HG02870 (cell line): ENCODE measurements at regions not wholly inside any gene's neighbourhood (a gene's known extent, or its start where the extent isn't known, plus 50 kb on each side); places are given as distances from the start of the nearest gene placed in this dataset.

Source experiments
- ATAC-seq: cut with Tn5 transposase; IDR thresholded peaks from one replicate; pipeline ENCODE4 v1.9.1; 2021; ENCODE audit warnings: mild to moderate bottlenecking, moderate library complexity; ENCODE audit not compliant: unreplicated experiment

GRCh38 chr4:137641544-137641943 lies 109.2 kb upstream of the PCDH18 start:
- ATAC-seq = no peak

- no peak for ATAC-seq
Observed at GRCh38 chr4:137640838-137641158, 108.5 kb upstream of the PCDH18 start.

GRCh38 chr4:137640156-137640837 lies 108.0 kb upstream of the PCDH18 start:
- no peak for ATAC-seq

- no peak for ATAC-seq
Observed at GRCh38 chr4:137638934-137639333, 106.6 kb upstream of the PCDH18 start.

DNA sequence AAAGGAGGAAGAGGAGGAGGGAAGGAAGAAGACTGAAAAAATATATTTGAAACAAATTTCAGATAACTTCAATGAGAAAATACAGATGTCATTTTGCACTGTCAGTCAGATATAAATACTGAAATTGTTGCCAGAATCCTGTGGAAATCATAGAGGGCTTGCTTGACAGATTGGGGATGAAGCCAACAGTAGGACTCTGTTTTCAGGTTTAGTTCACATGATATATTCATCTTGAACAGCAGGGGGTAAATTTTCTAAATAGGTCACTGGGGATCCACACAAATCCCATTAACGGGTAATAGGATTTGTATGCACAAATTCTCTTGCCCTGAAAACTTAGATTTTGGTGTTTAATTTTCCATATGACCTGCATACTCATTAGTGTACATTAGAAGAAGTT lies 103.3 kb upstream of the PCDH18 start:
- no peak for ATAC-seq

DNA sequence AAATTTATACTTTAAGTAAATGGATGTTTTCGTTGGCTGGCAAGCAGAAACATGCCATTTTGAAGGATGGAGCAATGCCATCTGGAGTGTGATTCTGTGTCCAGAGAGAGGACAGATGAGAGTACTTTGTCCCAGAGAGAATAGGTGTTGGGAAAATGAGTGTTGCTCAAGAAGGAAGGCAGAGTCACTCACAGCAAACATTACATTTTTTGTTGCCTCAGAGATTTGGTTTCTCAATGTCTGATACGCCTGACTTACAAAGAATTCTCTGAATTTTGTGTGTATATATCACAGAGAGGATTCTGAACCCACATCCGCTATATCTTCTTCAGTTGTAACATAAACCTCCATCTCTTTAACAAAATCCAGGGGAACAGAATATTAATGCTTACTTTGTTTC lies 102.8 kb upstream of the PCDH18 start:
- ATAC-seq = no peak

DNA sequence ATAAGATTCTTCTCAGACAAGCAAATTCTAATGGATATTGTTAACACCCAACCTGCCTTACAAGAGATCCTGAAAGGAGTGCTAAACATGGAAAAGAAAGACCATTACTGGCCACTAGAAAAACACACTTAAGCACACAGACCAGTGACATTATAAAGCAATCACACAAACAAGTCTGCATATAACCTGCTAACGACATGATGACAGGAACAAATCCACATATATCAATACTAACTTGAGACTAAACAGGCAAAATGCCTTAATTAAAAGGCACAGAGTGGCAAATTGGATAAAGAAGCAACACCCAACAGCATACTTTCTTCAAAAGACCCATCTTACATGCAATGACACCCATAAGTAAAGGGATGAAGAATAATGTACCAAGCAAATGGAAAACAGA lies 100.5 kb upstream of the PCDH18 start:
- ATAC-seq = no peak

DNA sequence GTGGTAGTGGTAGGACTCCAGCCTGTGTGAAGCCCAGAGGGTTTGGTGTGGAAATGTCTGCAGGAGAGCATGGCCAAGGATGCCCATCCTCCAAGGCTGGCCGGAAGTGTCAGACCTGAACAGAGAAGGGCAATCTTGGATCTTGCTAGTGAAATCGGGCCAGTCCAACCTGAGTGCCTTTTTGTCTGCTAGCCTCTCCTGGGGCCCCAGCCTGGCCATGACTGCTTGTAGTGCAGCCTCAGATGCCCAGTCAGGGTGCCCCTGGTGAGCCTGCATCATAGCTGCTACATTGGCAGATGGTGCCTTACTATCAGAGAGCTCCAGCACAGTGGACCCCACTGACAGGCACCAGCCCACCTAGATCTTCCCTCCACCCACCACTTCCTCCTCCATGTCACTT lies 99.3 kb upstream of the PCDH18 start:
- ATAC-seq = no peak

GRCh38 chr4:137630252-137630651 lies 98.0 kb upstream of the PCDH18 start:
- ATAC-seq = no peak

DNA sequence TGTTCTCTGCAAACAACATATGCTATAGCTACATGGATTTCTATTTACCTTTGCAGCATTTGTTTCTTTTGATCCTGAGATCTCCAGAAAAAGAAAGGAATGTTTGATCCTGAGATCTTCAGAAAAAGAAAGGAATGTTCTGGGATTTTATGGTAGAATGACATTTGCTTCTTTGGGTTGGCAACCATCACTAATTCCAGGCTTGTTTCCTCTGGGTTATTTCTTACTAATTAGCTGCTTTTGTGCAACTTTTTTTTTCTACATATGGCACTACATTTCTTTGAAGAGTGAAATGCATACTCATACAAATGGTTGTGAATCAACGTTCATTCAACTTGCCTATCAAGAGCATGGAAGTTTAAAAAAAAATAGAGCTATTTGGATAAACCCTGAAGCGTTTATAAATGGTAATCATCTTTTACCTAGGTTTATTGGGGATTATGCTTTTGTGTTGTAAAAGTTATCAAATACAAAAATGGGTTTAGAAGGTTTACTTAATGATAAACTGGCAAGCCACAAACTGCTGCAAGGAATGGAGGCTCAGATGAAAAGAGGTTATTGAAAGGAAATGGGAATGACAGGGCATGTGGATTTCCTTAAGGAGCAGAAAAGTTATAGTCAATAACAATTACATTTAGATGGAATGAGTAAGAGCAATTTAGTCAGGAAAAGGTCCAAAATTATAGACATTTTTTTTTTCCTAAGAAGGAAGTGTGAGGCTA lies 95.6 kb upstream of the PCDH18 start:
- ATAC-seq = no peak

DNA sequence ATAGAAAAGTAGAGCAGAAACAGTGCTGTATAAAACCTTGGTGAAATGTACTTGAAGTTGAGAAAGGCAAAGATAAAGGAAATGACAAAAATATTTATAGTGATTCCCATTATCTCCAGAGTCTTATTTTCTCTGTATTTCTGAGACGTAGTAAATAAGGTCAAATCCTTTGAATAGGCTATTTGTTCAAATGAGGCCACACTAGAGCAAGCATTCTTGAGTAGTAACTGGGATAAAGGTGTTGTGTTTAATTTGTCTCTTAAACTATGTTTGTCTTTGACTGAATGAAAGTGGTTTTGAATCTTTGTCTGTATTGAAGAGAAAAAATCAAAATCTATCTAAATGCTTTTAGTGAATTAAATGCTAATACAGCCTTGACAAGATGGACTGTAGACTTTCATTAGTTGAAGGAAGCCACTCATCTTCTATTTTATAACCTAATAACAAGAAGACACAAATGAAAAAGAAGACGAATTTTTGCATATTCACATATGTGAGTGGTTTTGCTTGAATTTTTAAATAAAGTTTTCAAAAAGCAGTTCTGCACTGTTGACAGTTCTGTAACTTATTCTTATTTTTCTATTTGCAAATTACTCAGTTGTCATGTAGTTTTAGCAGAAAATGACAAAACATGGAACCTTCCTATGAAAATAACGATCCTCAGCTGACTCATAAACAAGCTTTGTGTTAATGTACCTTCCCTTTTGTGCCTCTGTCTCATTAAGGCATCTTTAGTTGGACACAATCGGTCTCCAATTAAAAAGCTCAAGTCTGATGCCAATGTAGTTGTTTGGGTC lies 94.8 kb upstream of the PCDH18 start:
- no peak for ATAC-seq

- ATAC-seq = no peak
Observed at GRCh38 chr4:137623013-137623412, 90.7 kb upstream of the PCDH18 start.

DNA sequence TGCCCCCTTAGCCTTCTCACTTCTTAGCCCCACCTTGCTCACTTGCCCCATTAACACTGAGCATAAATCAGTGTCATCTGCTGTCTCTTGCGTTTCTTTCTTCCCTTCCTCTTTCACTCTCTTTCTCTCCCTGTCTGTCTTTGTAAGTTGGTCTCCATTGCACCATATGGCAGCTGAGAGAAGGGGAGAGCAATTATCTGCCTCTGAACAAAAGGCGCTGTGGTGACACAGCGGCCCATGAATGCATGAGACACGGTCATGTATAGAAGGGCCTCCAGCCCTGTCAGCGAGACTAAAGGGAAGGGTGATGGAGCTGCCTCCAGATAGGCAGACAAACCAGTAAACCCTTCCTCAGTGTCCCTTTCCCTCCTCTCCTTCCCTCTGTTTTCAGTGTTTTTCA lies 88.8 kb upstream of the PCDH18 start:
- no peak for ATAC-seq

DNA sequence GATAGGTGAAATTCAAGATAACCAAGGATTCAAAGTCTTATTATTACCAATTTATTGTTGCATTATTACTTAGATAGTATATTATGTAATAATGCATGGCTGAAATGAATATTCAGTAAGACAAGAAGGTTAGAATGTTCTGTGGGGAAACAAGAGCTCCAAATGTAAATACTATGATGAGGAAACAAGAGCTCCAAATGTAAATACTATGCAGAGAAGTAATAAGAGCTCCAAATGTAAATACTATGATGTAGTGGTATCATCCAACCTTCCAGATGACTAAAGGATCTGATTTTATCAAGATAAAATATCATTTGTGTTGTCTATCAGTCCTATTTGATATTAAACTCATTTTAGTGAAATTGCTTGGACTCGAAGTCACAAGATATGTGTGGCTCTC lies 82.2 kb upstream of the PCDH18 start:
- ATAC-seq = no peak

GRCh38 chr4:137611998-137612700 lies 79.9 kb upstream of the PCDH18 start:
- no peak for ATAC-seq

DNA sequence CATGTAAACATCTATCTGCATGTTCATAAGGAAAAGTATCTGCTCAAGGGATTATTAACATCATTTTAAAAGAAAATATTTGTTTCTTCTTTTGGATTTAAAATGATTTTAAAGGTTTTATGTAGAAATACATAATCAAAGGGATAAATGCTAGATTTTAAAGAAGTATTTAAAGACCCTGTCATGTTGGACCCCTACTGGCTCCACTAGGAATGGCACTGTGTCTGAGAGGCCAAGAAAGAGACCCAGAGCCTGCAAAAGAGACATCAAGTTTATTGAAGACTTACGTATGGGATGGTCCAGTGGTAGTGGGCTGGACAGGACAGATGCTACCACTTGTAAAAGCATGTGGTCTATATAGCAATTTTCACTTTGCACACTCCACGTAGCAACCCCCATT lies 78.7 kb upstream of the PCDH18 start:
- no peak for ATAC-seq

GRCh38 chr4:137609718-137610430 lies 77.6 kb upstream of the PCDH18 start:
- ATAC-seq = no peak

DNA sequence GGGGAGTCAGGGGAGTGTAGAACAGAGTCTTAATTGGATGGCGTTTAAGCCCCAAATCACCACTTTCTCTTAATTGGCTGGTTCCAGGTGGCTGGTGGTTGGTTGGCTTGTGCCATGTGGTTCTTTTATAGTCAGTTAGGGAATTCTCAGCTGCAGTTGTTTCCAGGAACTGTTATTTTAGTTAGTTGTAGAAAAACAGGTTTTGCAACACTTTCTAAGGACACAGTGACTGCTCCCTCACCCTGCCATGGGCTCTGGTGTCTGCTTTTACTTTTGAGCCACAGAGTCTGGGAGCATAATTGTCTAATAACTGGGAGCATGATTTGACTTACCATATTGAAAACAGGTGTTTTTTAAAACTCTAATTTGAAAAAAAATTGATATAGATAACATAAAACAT lies 75.8 kb upstream of the PCDH18 start:
- no peak for ATAC-seq

GRCh38 chr4:137602436-137602835 lies 70.1 kb upstream of the PCDH18 start:
- ATAC-seq = no peak

GRCh38 chr4:137601934-137602333 lies 69.6 kb upstream of the PCDH18 start:
- ATAC-seq = no peak

DNA sequence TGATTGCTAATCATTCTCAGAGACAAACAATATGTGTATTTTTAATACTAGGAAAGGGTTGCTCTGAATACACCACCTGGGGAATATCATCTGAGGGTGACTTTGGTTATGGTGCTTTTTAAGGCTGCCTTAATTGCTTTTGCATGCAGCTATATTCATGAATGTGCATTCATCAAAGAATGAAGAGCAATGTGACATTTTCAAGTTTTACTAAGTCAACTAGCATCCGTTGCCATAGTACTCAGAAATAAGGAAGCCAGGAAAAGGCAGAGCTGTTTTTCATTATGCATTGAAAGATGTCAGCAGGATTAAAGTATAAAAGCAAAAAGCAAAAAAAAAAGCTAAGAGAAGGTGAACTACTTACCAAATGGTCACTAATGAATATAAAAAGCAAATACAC lies 67.4 kb upstream of the PCDH18 start:
- no peak for ATAC-seq
